ENCODE measurements at regions not wholly inside any gene's neighbourhood (a gene's known extent, or its start where the extent isn't known, plus 50 kb on each side); places are given as distances from the start of the nearest gene placed in this dataset.

GRCh38 chr11:27604416-27604815, 95.8 kb downstream of the BDNF start:
- no peak for DNase-seq (ENCODE audit: low read depth)

GRCh38 chr11:27603376-27603990, 96.8 kb downstream of the BDNF start:
- no peak for DNase-seq (ENCODE audit: low read depth)

GRCh38 chr11:27600656-27601055, 94.1 kb upstream of the LIN7C start:
- DNase-seq (ENCODE audit: low read depth), result no peak

GRCh38 chr11:27599217-27599616, 92.6 kb upstream of the LIN7C start:
- no peak for DNase-seq (ENCODE audit: low read depth)

GRCh38 chr11:27596802-27597201, 90.2 kb upstream of the LIN7C start:
- DNase-seq (ENCODE audit: low read depth), result no peak

DNA sequence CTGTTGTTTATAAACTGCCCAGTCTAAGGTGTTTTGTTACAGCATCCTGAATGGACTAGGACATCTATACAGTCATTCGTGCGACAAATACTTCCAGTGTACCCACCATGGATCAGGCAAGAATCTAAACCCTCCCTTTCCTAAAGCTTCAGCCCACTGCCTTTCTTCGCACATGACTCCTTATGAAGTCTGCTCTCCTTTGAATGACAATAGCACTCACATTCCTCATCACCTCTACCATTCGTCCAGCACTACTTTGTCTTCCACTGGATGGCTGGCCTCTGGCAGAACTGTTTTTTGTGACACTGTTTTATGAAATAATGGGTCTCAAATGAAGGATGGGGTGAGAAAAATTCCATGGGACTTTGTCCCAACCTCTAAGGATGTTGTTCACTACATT, 89.8 kb upstream of the LIN7C start:
- DNase-seq (ENCODE audit: low read depth), result no peak

DNA sequence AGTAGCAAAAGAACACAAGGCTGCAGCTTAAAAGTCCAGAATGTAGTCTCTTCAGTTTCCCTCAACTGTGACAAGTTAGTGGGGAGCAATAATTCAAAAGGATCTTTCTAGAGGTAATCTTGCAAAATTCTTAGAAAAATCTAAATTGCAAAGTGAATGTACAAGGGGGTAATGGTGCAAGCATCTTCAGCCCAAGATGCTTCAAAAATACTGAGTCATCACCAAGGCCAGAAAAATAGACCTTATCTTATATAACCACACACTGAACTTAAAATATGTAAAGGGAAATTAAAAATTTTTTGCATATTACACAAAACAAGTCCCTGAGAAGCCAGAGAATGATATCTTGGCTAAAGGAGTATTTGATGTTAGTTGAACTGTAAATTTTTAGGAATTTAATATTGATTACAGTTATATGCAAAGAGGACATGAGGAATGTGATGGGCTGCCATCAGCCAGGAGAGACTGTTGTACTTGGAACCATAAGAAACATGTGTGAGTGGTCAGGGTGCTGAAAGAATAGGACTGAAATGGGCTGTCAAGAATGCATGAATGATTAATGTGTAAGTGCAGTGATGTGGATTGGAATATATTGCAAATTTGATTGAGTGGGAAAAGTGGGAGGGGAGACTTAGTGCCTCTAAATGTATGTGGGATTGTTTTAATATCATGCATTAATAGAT, 85.7 kb upstream of the LIN7C start:
- DNase-seq (ENCODE audit: low read depth), result no peak

GRCh38 chr11:27582621-27583020, 76.1 kb upstream of the LIN7C start:
- DNase-seq (ENCODE audit: low read depth), result no peak

GRCh38 chr11:27574342-27574741, 67.8 kb upstream of the LIN7C start:
- no peak for DNase-seq (ENCODE audit: low read depth)

- no peak for DNase-seq (ENCODE audit: low read depth)
Observed at GRCh38 chr11:27573024-27573423, 66.5 kb upstream of the LIN7C start.

DNA sequence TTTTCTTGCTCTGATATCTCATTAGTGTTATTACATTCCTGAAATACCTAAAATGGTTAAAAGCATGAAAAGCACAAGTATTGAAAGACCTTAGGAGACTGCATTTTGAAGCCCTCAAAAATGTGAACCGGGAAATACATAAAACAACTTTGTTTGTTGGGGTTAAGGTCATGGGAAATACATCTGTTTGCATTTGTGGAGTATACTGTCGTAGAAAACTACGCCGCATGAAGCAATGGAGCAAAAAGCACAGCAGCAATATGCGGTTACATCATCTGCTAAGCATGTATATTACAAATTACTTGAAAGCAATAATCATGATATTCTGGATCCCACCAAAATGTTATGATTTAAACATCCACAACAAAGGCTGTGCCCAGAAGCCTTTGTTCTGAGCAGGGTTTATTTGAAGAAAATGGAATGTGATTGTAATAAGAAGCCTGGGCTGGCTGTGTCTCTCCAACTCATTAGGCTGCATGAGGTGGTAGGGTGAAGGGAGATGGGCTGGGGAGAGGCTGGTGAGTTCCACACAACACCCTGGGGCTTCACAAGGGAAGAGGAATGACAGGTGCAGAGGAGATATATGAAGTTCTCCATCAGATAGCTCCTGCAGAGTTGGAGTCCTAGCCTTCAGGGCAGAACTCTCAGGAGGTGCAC, 64.7 kb upstream of the LIN7C start:
- DNase-seq (ENCODE audit: low read depth), result peak; percentile 60

DNA sequence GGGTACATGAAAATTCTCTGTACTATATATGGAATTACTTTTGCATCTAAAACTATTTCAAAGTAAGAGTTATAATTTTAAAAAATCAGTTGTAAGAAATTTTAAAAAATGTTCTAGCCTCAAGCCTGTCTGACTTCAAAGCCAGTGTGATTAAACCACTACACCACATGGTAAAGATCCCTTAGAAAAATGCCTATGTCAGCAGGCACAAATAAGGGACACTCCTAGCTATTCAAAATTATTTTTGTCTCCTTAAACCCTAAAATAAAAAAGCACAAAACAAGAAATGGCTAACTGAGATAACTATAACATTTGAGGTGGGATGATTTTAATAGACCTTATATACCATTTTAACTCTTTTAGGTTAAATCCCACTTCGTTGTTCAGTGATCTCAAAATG, 64.0 kb upstream of the LIN7C start:
- no peak for DNase-seq (ENCODE audit: low read depth)

- DNase-seq (ENCODE audit: low read depth), result no peak
Observed at GRCh38 chr11:27563641-27564040, 57.1 kb upstream of the LIN7C start.

- DNase-seq (ENCODE audit: low read depth), result no peak
Observed at GRCh38 chr11:27563201-27563600, 56.6 kb upstream of the LIN7C start.

- DNase-seq (ENCODE audit: low read depth), result no peak
Observed at GRCh38 chr11:27558401-27558800, 51.8 kb upstream of the LIN7C start.

GRCh38 chr11:27557226-27557625, 50.7 kb upstream of the LIN7C start:
- DNase-seq (ENCODE audit: low read depth), result no peak
